HepG2 (cell line): ENCODE measurements at regions not wholly inside any gene's neighbourhood (a gene's known extent, or its start where the extent isn't known, plus 50 kb on each side); places are given as distances from the start of the nearest gene placed in this dataset.
A peak's percentile ranks its signal among the peaks of the same experiment; 100 is the strongest.

Experiments used
- ATAC-seq: fragments of 200-7000 bp; cut with Tn5 transposase; 3 replicates; pipeline ENCODE4 v1.9.1; 2020; ENCODE audit warnings: mild to moderate bottlenecking, moderate library complexity
- BruUV-seq: library from RNA; stranded (reverse); fragments of 400-500 nt; replicated peaks from 2 replicates; lab custom pipeline; 2021; lab: Mats Ljungman, UMichigan
- CTCF ChIA-PET: fragments of 300-600 bp; formaldehyde crosslinking; extraction: SDS; loops from one replicate; lab custom pipeline; 2021; ENCODE audit warnings: low total read pairs, inconsistent platforms, low intra/inter-chr PET ratio; lab: Yijun Ruan, JAX
- POLR2A ChIA-PET: fragments of 350-600 bp; sonication (Branson Sonifier 250); formaldehyde crosslinking; loops from one replicate; lab custom pipeline; 2020; ENCODE audit warnings: antibody characterized with exemption, inconsistent platforms; lab: Yijun Ruan, JAX
- DNase-seq: peaks from one replicate; pipeline ENCODE4 v3.0.0-alpha.2; 2015; ENCODE audit warnings: low spot score
- FAIRE-seq: peaks from 3 replicates; lab custom pipeline; 2011; peaks lifted over from hg19 to GRCh38; lab: Jason Lieb, UNC
- H2AFZ ChIP-seq: one replicate; pipeline ENCODE4 v1.6.1; 2011; ENCODE audit warnings: low read length, inconsistent platforms
- H3K27ac ChIP-seq: fragments of 300-600 bp; 3 replicates; pipeline ENCODE4 v1.8.0; 2011; ENCODE audit warnings: mixed run types, mild to moderate bottlenecking, mixed read lengths, low read length, inconsistent platforms; ENCODE audit not compliant: insufficient read depth; ENCODE audit errors: extremely low read length
- H3K27me3 ChIP-seq, 2 experiments: fragments of 200-600 bp in 1 of 2; 2 replicates in 1 of 2; 3 replicates in 1 of 2; pipeline versions ENCODE4 v1.6.0 to v1.8.0; 2011; ENCODE audit warnings: low read length in 2 of 2, mild to moderate bottlenecking in 2 of 2, moderate library complexity in 2 of 2, inconsistent platforms in 1 of 2; ENCODE audit not compliant: insufficient read depth in 2 of 2, control insufficient read depth in 1 of 2
- H3K36me3 ChIP-seq, 2 experiments: fragments of 200-600 bp in 1 of 2; replicated peaks in 1 of 2; 2 replicates in 1 of 2; 3 replicates in 1 of 2; pipeline versions ENCODE4 v1.5.1 to v1.8.0; 2011; ENCODE audit warnings: low read length in 2 of 2, inconsistent platforms in 1 of 2; ENCODE audit not compliant: insufficient read depth in 2 of 2, control insufficient read depth in 1 of 2
- H3K4me1 ChIP-seq: 2 replicates; pipeline ENCODE4 v1.5.1; 2012; ENCODE audit warnings: low read length, inconsistent platforms; ENCODE audit not compliant: insufficient read depth
- H3K4me2 ChIP-seq: 2 replicates; pipeline ENCODE4 v1.6.0; 2011; ENCODE audit warnings: low read depth, low read length, inconsistent platforms
- H3K4me3 ChIP-seq, 3 experiments: fragments of 200-600 bp in 1 of 3; sonication (generic), shearing (Covaris generic) in 1 of 3; replicated peaks in 1 of 3; 2 replicates each; pipeline ENCODE4 v1.5.1; 2011 to 2016; ENCODE audit warnings: low read length in 3 of 3, inconsistent platforms in 2 of 3, low read depth in 2 of 3, mild to moderate bottlenecking in 2 of 3, control low read depth in 1 of 3, mixed read lengths in 1 of 3; ENCODE audit not compliant: insufficient read depth in 1 of 3
- H3K79me2 ChIP-seq: one replicate; pipeline ENCODE4 v1.6.1; 2011; ENCODE audit warnings: low read length, inconsistent platforms; ENCODE audit not compliant: insufficient read depth
- H3K9ac ChIP-seq: 2 replicates; pipeline ENCODE4 v1.6.0; 2011; ENCODE audit warnings: mild to moderate bottlenecking, low read depth, low read length, inconsistent platforms; ENCODE audit not compliant: insufficient read depth
- H3K9me3 ChIP-seq: 2 replicates; pipeline ENCODE4 v1.5.1; 2012; ENCODE audit warnings: mild to moderate bottlenecking, low read length
- H4K20me1 ChIP-seq: 2 replicates; pipeline ENCODE4 v1.6.0; 2011; ENCODE audit warnings: inconsistent platforms, mild to moderate bottlenecking, low read length, moderate library complexity; ENCODE audit not compliant: insufficient read depth
- AHDC1 ChIP-seq: sonication (generic); formaldehyde crosslinking; IDR thresholded peaks from 2 replicates; pipeline ENCODE4 v1.5.1; 2020; ENCODE audit warnings: mild to moderate bottlenecking, missing genetic modification reagents, borderline replicate concordance
- FOXK2 ChIP-seq: fragments of 450-650 bp; IDR thresholded peaks from 2 replicates; pipeline ENCODE4 v1.6.1; 2016
- HOXA3 ChIP-seq: sonication (generic); formaldehyde crosslinking; IDR thresholded peaks from 2 replicates; pipeline ENCODE4 v1.5.0; 2020; ENCODE audit warnings: missing genetic modification reagents
- MAFF ChIP-seq: IDR thresholded peaks from 2 replicates; pipeline ENCODE4 v1.6.1; 2011; ENCODE audit warnings: low read depth, low read length, improper control_type of control experiment
- MAFK ChIP-seq, 2 experiments: IDR thresholded peaks in 1 of 2; conservative IDR thresholded peaks in 1 of 2; 2 replicates each; pipeline ENCODE4 v1.6.1; 2011; ENCODE audit warnings: improper control_type of control experiment in 2 of 2, low read length in 2 of 2
- PAF1 ChIP-seq: IDR thresholded peaks from 2 replicates; pipeline ENCODE4 v1.6.1; 2016; ENCODE audit warnings: missing genetic modification reagents, missing compliant biosample characterization
- POLR2A ChIP-seq, 2 experiments: IDR thresholded peaks; 2 replicates each; pipeline ENCODE4 v1.6.1; 2011; ENCODE audit warnings: low read depth in 2 of 2, low read length in 2 of 2, mild to moderate bottlenecking in 1 of 2, moderate library complexity in 1 of 2; ENCODE audit not compliant: insufficient read depth in 1 of 2
- SNRNP70 ChIP-seq: fragments of 200-400 bp; formaldehyde crosslinking; IDR thresholded peaks from 2 replicates; pipeline ENCODE4 v1.6.1; 2017; ENCODE audit warnings: mild to moderate bottlenecking, low read depth, low read length, moderate library complexity
- ZFP62 ChIP-seq: sonication (generic); formaldehyde crosslinking; IDR thresholded peaks from 2 replicates; pipeline ENCODE4 v1.4.0; 2020; ENCODE audit warnings: missing genetic modification reagents
- ZNF329 ChIP-seq: sonication (generic); formaldehyde crosslinking; IDR thresholded peaks from 2 replicates; pipeline ENCODE4 v1.9.0; 2021; ENCODE audit warnings: low read depth, mild to moderate bottlenecking, missing genetic modification reagents
- WGBS: methylation state at CpG from one replicate; pipeline ENCODE4 v1.1.6; 2017; ENCODE audit warnings: low lambda C conversion rate; 5-methylcytosine and 5-hydroxymethylcytosine counted together
- in situ Hi-C: cut with HindIII; loops from 2 replicates; pipeline ENCODE4 v1.10.0; 2017; ENCODE audit warnings: low pct_unique_long_range_greater_than_20kb; ENCODE audit not compliant: extremely low pct_ligation_motif_present
- intact Hi-C: fragments of 100-400 bp; cut with micrococcal nuclease; formaldehyde crosslinking; loops from one replicate; pipeline ENCODE4 v1.10.0; 2022; ENCODE audit not compliant: unreplicated experiment

- FAIRE-seq (no peak), ATAC-seq (no peak), DNase-seq (no peak)
- POLR2A ChIA-PET: no interaction called here
- H3K36me3 ChIP-seq: no peaks in the 10 kb centered on the region
- intact Hi-C loops (no loop called here), in situ Hi-C loops (no loop called here)
- peaks cover 93% of the 10 kb centered on the region for H3K9me3 ChIP-seq
- no peak overlapping the region for H3K4me3 ChIP-seq
- H2AFZ ChIP-seq: no peak overlapping the region
- no peaks in the 10 kb centered on the region for H4K20me1 ChIP-seq
- no peaks in the 10 kb centered on the region for H3K79me2 ChIP-seq
- H3K27ac ChIP-seq: no peak overlapping the region
- H3K4me2 ChIP-seq: no peak overlapping the region
- H3K27me3 ChIP-seq: no peaks in the 10 kb centered on the region
- CTCF ChIA-PET: no interaction called here
- TF ChIP-seq ZFP62 (no peak), FOXK2 (no peak), POLR2A (IDR thresholded peaks at IDR 0.05; ENCODE audit: insufficient read depth in 1 of 2, low read depth in 2 of 2, low read length in 2 of 2) (no peak), PAF1 (no peak)
- 0 out of 2 replicates have a peak, but pooled peaks cover 10% of the 10 kb centered on the region for H3K4me1 ChIP-seq
- H3K9ac ChIP-seq: no peak overlapping the region
- BruUV-seq: no TSS peak
- WGBS: 92% methylated on average over 3 of the region's 3 CpGs
Measured at GRCh38 chr2:67039058-67039457, 358.1 kb upstream of the ETAA1 start.

- TF ChIP-seq AHDC1: 0 out of 2 replicates have a peak, but pooled peaks have one; percentile 19
- no peak for TF ChIP-seq ZNF329 (CRISPR knock-in tag)
- TF ChIP-seq HOXA3: no peak
- TF ChIP-seq MAFF: 0 out of 2 replicates have a peak, but pooled peaks have one; percentile 39
- no peak for TF ChIP-seq SNRNP70
- peak; percentile 48 to 63 for TF ChIP-seq MAFK (conservative IDR thresholded peaks at IDR 0.05 in 1 of 2, IDR thresholded peaks at IDR 0.05 in 1 of 2; ENCODE audit: low read length in 2 of 2)
- WGBS: 27% methylated on average over 2 of the region's 2 CpGs
- no peak for ATAC-seq
- Histone ChIP-seq H3K36me3 (no peaks in the 10 kb centered on the region), H2AFZ (no peak overlapping the region), H4K20me1 (no peaks in the 10 kb centered on the region), H3K27me3 (no peaks in the 10 kb centered on the region), H3K9me3 (peaks cover 93% of the 10 kb centered on the region), H3K4me3 (no peak overlapping the region), H3K79me2 (no peaks in the 10 kb centered on the region), H3K4me1 (0 out of 2 replicates have a peak, but pooled peaks cover 10% of the 10 kb centered on the region), H3K4me2 (no peak overlapping the region), H3K27ac (no peak overlapping the region), H3K9ac (no peak overlapping the region)
- ChIA-PET CTCF (no interaction called here), POLR2A (no interaction called here)
- intact Hi-C loops (no loop called here), in situ Hi-C loops (no loop called here)
- no peak for DNase-seq
- no peak for FAIRE-seq
- BruUV-seq: no TSS peak
Measured at GRCh38 chr2:67039517-67040103, 357.5 kb upstream of the ETAA1 start.
